ENCODE measurements at regions not wholly inside any gene's neighbourhood (a gene's known extent, or its start where the extent isn't known, plus 50 kb on each side); places are given as distances from the start of the nearest gene placed in this dataset.

- no peak overlapping the region for H4K91ac ChIP-seq (replicated peaks; ENCODE audit: insufficient read length, low read length)
- no peaks in the 10 kb centered on the region for H3K4me1 ChIP-seq (replicated peaks in 1 of 4; ENCODE audit: control insufficient read depth in 3 of 4, insufficient read depth in 4 of 4, low read length in 3 of 4)
- ChIA-PET CTCF (ENCODE audit: partially characterized antibody) (interaction anchor here (1.3 kb wide), 1 partner anchor 183 kb away, joined by 3 read pairs; no protein-coding TSS in a partner anchor), POLR2A (ENCODE audit: partially characterized antibody) (no interaction called here)
- H3K14ac ChIP-seq (ENCODE audit: insufficient read length): no peak overlapping the region
- H3K27ac ChIP-seq (ENCODE audit: low read depth, low read length): no peak overlapping the region
- DNase-seq (ENCODE audit: low read depth in 1 of 2, low spot score in 2 of 2) (no peak), FAIRE-seq (no peak)
- H3K4ac ChIP-seq (replicated peaks; ENCODE audit: insufficient read length, low read depth, low read length): no peak overlapping the region
- no peaks in the 10 kb centered on the region for H4K20me1 ChIP-seq (replicated peaks in 1 of 2; ENCODE audit: control insufficient read depth in 1 of 2, insufficient read depth in 2 of 2, low read length in 2 of 2)
- no peaks in the 10 kb centered on the region for H3K27me3 ChIP-seq (replicated peaks in 1 of 4; ENCODE audit: control insufficient read depth in 3 of 4, extremely low read depth in 1 of 4, insufficient read depth in 3 of 4, low read length in 3 of 4)
- H3K4me2 ChIP-seq (ENCODE audit: insufficient read depth in 1 of 2, low read depth in 2 of 2, low read length in 2 of 2): no peak overlapping the region
- no peaks in the 10 kb centered on the region for H3K23me2 ChIP-seq (ENCODE audit: low read depth, low read length)
- no peak overlapping the region for H3K9ac ChIP-seq (replicated peaks in 1 of 4; ENCODE audit: extremely low read depth in 1 of 4, low read depth in 3 of 4, low read length in 3 of 4)
- no peak overlapping the region for H2BK120ac ChIP-seq (replicated peaks; ENCODE audit: low read depth, low read length)
- H3K36me3 ChIP-seq (ENCODE audit: control insufficient read depth in 2 of 4, insufficient read depth in 4 of 4, low read length in 3 of 4): no peaks in the 10 kb centered on the region
- H4K5ac ChIP-seq (ENCODE audit: insufficient read length, low read depth, low read length): no peak overlapping the region
- no peaks in the 10 kb centered on the region for H3K79me1 ChIP-seq (ENCODE audit: low read depth, low read length)
- H3K56ac ChIP-seq (replicated peaks; ENCODE audit: insufficient read length, low read depth, low read length): no peak overlapping the region
- no peak overlapping the region for H2BK15ac ChIP-seq (ENCODE audit: low read length)
- H3K23ac ChIP-seq (ENCODE audit: insufficient read length): no peak overlapping the region
- H4K8ac ChIP-seq (ENCODE audit: extremely low read depth, insufficient read depth, low read length): no peak overlapping the region
- no peaks in the 10 kb centered on the region for H3K9me3 ChIP-seq (ENCODE audit: insufficient read depth in 2 of 2, low read depth in 1 of 2, low read length in 1 of 2)
- no peak overlapping the region for H3K18ac ChIP-seq (ENCODE audit: extremely low read depth, low read length)
- no peak overlapping the region for H2AFZ ChIP-seq (ENCODE audit: low read length)
- no peak overlapping the region for H2BK5ac ChIP-seq (ENCODE audit: low read depth, low read length)
- H2BK20ac ChIP-seq (ENCODE audit: low read length): no peak overlapping the region
- 88% methylated on average over 2 of the region's 2 CpGs; no CpG with 5 or more reads in 1 of the 2 experiments for WGBS, 2 experiments (ENCODE audit: extremely low coverage in 1 of 2, insufficient coverage in 1 of 2, insufficient read length in 1 of 2, insufficient replicate concordance in 2 of 2, low coverage in 1 of 2, low lambda C conversion rate in 2 of 2, missing lambda C conversion rate in 1 of 2)
- H2AK5ac ChIP-seq (ENCODE audit: low read depth, low read length): no peak overlapping the region
- no peak overlapping the region for H3K4me3 ChIP-seq (ENCODE audit: extremely low read depth in 1 of 4, insufficient read depth in 2 of 4, low read depth in 3 of 4, low read length in 4 of 4)
- no peaks in the 10 kb centered on the region for H3K79me2 ChIP-seq (ENCODE audit: control insufficient read depth in 1 of 2, insufficient read depth in 2 of 2, low read length in 2 of 2)
- no peak overlapping the region for H2BK12ac ChIP-seq (ENCODE audit: low read depth, low read length)
- no peak for TF ChIP-seq SIX5 (IDR thresholded peaks at IDR 0.05; ENCODE audit: low read depth, low read length)
- TF ChIP-seq, protein P1, sequence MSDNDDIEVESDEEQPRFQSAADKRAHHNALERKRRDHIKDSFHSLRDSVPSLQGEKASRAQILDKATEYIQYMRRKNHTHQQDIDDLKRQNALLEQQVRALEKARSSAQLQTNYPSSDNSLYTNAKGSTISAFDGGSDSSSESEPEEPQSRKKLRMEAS (IDR thresholded peaks at IDR 0.05): no peak
- no peak for TF ChIP-seq TCF12 (IDR thresholded peaks at IDR 0.05; ENCODE audit: low read depth, low read length)
- no peak for TF ChIP-seq MAFK (IDR thresholded peaks at IDR 0.05; ENCODE audit: low read depth, low read length)
- no peak for TF ChIP-seq CBX5 (IDR thresholded peaks at IDR 0.05; ENCODE audit: low read depth, low read length)
- no peak for TF ChIP-seq SP2 (IDR thresholded peaks at IDR 0.05; ENCODE audit: low read length)
- no peak for TF ChIP-seq TBP (IDR thresholded peaks at IDR 0.05; ENCODE audit: low read depth, low read length)
- no peak for TF ChIP-seq CTCF (IDR thresholded peaks at IDR 0.05; ENCODE audit: control extremely low read depth in 1 of 3, insufficient read depth in 1 of 3, low read depth in 1 of 3, low read length in 3 of 3)
- TF ChIP-seq YY1 (IDR thresholded peaks at IDR 0.05; ENCODE audit: low read depth, low read length): no peak
- TF ChIP-seq ATF3 (IDR thresholded peaks at IDR 0.05; ENCODE audit: insufficient read depth, low read depth, low read length): no peak
- no peak for TF ChIP-seq RFX5 (IDR thresholded peaks at IDR 0.05; ENCODE audit: borderline replicate concordance, low read depth, low read length)
- no peak for TF ChIP-seq CEBPB (IDR thresholded peaks at IDR 0.05; ENCODE audit: low read depth, low read length)
These were observed 432.2 kb upstream of the ATXN7L3B start for GRCh38 chr12:74105434-74105833.

Measured in H1 (cell line).